ENCODE measurements at regions not wholly inside any gene's neighbourhood (a gene's known extent, or its start where the extent isn't known, plus 50 kb on each side); places are given as distances from the start of the nearest gene placed in this dataset.

GRCh38 chr18:47500930-47501329 is 249.5 kb upstream of the SKOR2 start:
- no peak overlapping the region for H3K27ac ChIP-seq
- 56 to 61% methylated on average over 2 of the region's 2 CpGs for WGBS, 2 donors
- H3K4me3 ChIP-seq = no peak overlapping the region
- H3K9me3 ChIP-seq = no peaks in the 10 kb centered on the region
- no peak for DNase-seq (ENCODE audit: low spot score in 2 of 2)
- H3K27me3 ChIP-seq = no peaks in the 10 kb centered on the region
- H3K4me1 ChIP-seq = no peaks in the 10 kb centered on the region
- TF ChIP-seq CTCF (IDR thresholded peaks at IDR 0.05) = no peak
- no peak for TF ChIP-seq EP300 (IDR thresholded peaks at IDR 0.05)
- no peak for TF ChIP-seq POLR2A (IDR thresholded peaks at IDR 0.05)
- no peaks in the 10 kb centered on the region for H3K36me3 ChIP-seq

GRCh38 chr18:47492691-47493090 is 241.2 kb upstream of the SKOR2 start:
- DNase-seq (ENCODE audit: low spot score in 2 of 2) = no peak
- 89 to 91% methylated on average over 3 of the region's 3 CpGs for WGBS, 2 donors
- TF ChIP-seq CTCF (IDR thresholded peaks at IDR 0.05) = no peak
- no peak for TF ChIP-seq EP300 (IDR thresholded peaks at IDR 0.05)
- TF ChIP-seq POLR2A (IDR thresholded peaks at IDR 0.05) = no peak

GRCh38 chr18:47490882-47491281 is 239.4 kb upstream of the SKOR2 start:
- Histone ChIP-seq H3K4me3 (no peak overlapping the region), H3K36me3 (no peaks in the 10 kb centered on the region), H3K27me3 (no peaks in the 10 kb centered on the region), H3K9me3 (peaks cover 0 to 4% (median 0%) of the 10 kb centered on the region in 4 donors), H3K27ac (no peak overlapping the region), H3K4me1 (no peaks in the 10 kb centered on the region)
- DNase-seq (ENCODE audit: low spot score in 2 of 2) = no peak
- WGBS, 2 donors = 20 to 23% methylated on average over 5 of the region's 5 CpGs
- no peak for TF ChIP-seq POLR2A (IDR thresholded peaks at IDR 0.05)
- TF ChIP-seq CTCF (IDR thresholded peaks at IDR 0.05) = no peak
- no peak for TF ChIP-seq EP300 (IDR thresholded peaks at IDR 0.05)

More at GRCh38 chr18:47492691-47493090, 241.2 kb upstream of the SKOR2 start:
- Histone ChIP-seq H3K9me3 (peaks cover 0 to 2% (median 0%) of the 10 kb centered on the region in 4 donors), H3K27ac (no peak overlapping the region), H3K4me3 (no peak overlapping the region), H3K4me1 (no peaks in the 10 kb centered on the region), H3K27me3 (no peaks in the 10 kb centered on the region), H3K36me3 (no peaks in the 10 kb centered on the region)

- Histone ChIP-seq H3K4me1 (no peaks in the 10 kb centered on the region), H3K9me3 (peaks cover 0 to 4% (median 0%) of the 10 kb centered on the region in 4 donors), H3K4me3 (no peak overlapping the region), H3K27me3 (no peaks in the 10 kb centered on the region), H3K36me3 (no peaks in the 10 kb centered on the region), H3K27ac (no peak overlapping the region)
- TF ChIP-seq POLR2A (IDR thresholded peaks at IDR 0.05) (no peak), CTCF (IDR thresholded peaks at IDR 0.05) (no peak), EP300 (IDR thresholded peaks at IDR 0.05) (no peak)
- DNase-seq (ENCODE audit: low spot score in 2 of 2) = no peak
- WGBS, 2 donors = 66 to 75% methylated on average over 5 of the region's 5 CpGs
Measured at GRCh38 chr18:47485221-47485797, 233.8 kb upstream of the SKOR2 start.

GRCh38 chr18:47484068-47484467 is 232.6 kb upstream of the SKOR2 start:
- Histone ChIP-seq H3K9me3 (peaks cover 0 to 4% (median 0%) of the 10 kb centered on the region in 4 donors), H3K27ac (no peak overlapping the region), H3K36me3 (no peaks in the 10 kb centered on the region), H3K4me1 (no peaks in the 10 kb centered on the region), H3K4me3 (no peak overlapping the region), H3K27me3 (no peaks in the 10 kb centered on the region)
- no peak for TF ChIP-seq EP300 (IDR thresholded peaks at IDR 0.05)
- no peak for TF ChIP-seq POLR2A (IDR thresholded peaks at IDR 0.05)
- TF ChIP-seq CTCF (IDR thresholded peaks at IDR 0.05) = no peak
- no peak for DNase-seq (ENCODE audit: low spot score in 2 of 2)
- 44 to 46% methylated on average over 2 of the region's 2 CpGs for WGBS, 2 donors

All from tibial nerve (tissue), 4 donors.